ENCODE measurements at regions not wholly inside any gene's neighbourhood (a gene's known extent, or its start where the extent isn't known, plus 50 kb on each side); places are given as distances from the start of the nearest gene placed in this dataset.

DNA sequence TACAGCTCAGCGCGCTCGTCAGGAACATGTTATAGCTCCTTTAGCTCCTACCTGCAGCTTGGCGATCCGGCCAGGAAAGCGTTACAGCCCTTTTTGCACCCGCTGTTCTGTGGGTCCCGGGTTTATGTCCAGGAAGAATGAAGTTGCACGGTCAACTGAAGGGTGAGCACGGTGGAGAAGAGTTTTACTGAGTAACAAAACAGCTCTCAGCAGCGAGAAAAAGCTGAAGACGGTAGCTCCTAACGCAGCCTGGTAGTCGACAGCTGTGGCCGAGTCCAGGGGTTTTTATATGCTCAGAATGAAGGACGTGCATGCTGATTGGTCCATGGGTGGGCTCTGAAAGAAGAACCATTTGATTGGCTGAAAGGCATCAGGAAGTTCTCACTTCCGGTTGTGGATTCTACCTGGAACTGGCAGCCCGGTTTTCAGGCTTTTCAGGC is 1830.1 kb upstream of the NUDT12 start (continued):
- TF ChIP-seq, protein P1, sequence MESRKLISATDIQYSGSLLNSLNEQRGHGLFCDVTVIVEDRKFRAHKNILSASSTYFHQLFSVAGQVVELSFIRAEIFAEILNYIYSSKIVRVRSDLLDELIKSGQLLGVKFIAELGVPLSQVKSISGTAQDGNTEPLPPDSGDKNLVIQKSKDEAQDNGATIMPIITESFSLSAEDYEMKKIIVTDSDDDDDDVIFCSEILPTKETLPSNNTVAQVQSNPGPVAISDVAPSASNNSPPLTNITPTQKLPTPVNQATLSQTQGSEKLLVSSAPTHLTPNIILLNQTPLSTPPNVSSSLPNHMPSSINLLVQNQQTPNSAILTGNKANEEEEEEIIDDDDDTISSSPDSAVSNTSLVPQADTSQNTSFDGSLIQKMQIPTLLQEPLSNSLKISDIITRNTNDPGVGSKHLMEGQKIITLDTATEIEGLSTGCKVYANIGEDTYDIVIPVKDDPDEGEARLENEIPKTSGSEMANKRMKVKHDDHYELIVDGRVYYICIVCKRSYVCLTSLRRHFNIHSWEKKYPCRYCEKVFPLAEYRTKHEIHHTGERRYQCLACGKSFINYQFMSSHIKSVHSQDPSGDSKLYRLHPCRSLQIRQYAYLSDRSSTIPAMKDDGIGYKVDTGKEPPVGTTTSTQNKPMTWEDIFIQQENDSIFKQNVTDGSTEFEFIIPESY (IDR thresholded peaks at IDR 0.05; ENCODE audit: extremely low read depth, insufficient replicate concordance, low read length) = no peak
- TF ChIP-seq SP1 (IDR thresholded peaks at IDR 0.05; ENCODE audit: low read depth) (peak; percentile 71), YY1 (IDR thresholded peaks at IDR 0.05; ENCODE audit: extremely low read depth, insufficient replicate concordance, low read depth, low read length) (no peak)
- TF ChIP-seq, protein P2, sequence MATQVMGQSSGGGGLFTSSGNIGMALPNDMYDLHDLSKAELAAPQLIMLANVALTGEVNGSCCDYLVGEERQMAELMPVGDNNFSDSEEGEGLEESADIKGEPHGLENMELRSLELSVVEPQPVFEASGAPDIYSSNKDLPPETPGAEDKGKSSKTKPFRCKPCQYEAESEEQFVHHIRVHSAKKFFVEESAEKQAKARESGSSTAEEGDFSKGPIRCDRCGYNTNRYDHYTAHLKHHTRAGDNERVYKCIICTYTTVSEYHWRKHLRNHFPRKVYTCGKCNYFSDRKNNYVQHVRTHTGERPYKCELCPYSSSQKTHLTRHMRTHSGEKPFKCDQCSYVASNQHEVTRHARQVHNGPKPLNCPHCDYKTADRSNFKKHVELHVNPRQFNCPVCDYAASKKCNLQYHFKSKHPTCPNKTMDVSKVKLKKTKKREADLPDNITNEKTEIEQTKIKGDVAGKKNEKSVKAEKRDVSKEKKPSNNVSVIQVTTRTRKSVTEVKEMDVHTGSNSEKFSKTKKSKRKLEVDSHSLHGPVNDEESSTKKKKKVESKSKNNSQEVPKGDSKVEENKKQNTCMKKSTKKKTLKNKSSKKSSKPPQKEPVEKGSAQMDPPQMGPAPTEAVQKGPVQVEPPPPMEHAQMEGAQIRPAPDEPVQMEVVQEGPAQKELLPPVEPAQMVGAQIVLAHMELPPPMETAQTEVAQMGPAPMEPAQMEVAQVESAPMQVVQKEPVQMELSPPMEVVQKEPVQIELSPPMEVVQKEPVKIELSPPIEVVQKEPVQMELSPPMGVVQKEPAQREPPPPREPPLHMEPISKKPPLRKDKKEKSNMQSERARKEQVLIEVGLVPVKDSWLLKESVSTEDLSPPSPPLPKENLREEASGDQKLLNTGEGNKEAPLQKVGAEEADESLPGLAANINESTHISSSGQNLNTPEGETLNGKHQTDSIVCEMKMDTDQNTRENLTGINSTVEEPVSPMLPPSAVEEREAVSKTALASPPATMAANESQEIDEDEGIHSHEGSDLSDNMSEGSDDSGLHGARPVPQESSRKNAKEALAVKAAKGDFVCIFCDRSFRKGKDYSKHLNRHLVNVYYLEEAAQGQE (IDR thresholded peaks at IDR 0.05; ENCODE audit: low read depth) = no peak

DNA sequence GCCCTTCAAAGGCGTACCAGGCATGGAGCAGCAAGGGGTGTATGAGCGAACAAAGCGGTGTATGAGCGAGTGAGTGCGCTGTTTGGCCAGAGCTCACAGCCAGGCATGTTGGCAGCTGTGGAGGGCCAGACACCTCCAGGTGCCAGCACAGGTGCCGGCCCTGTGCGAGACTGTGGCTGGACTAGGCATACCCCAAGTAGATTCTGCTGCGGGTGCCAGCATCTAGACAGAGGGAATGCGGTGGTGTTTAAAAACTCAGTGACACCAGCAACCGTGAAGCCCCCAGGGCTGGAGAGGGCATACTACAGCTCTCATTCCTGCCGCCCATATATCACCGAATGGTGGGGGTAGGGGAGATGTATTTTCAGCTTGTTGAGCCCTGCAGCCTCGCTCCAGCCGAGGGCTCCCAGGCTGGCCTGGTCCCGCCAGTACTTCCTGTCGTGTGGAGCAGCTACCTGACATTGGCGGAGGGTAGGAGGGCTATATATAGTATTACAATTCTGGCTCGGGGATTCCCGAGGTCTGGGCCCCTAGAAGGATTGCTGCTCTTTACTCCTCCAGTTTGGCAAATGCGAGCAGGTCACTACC is 1829.6 kb upstream of the NUDT12 start:
- Histone ChIP-seq H3K4me2 (ENCODE audit: low read length) (peak overlapping the region; percentile 76), H3K4me3 (replicated peaks in 1 of 2; ENCODE audit: low read depth in 1 of 2, low read length in 2 of 2) (peak overlapping the region; percentile 65 to 69), H3K36me3 (ENCODE audit: control insufficient read depth in 1 of 2, insufficient read depth in 2 of 2, low read length in 2 of 2) (no peaks in the 10 kb centered on the region), H3K27ac (ENCODE audit: low read depth, low read length) (peak overlapping the region; percentile 61), H2AFZ (ENCODE audit: low read depth, low read length, poor library complexity, severe bottlenecking) (no peak overlapping the region), H3K27me3 (ENCODE audit: insufficient read depth, low read length) (no peaks in the 10 kb centered on the region), H3K9ac (ENCODE audit: low read length) (peak overlapping the region; percentile 62), H3K79me2 (ENCODE audit: insufficient read depth, low read length) (peaks cover 25% of the 10 kb centered on the region), H3K9me3 (ENCODE audit: control insufficient read depth in 1 of 2, insufficient read depth in 1 of 2, low read depth in 1 of 2, low read length in 2 of 2) (no peaks in the 10 kb centered on the region), H3K9me2 (ENCODE audit: insufficient read depth) (no peaks in the 10 kb centered on the region), H4K20me1 (ENCODE audit: insufficient read depth) (no peaks in the 10 kb centered on the region), H3K4me1 (ENCODE audit: control insufficient read depth in 1 of 2, insufficient read depth in 2 of 2, low read length in 2 of 2) (peaks cover 0 to 6% of the 10 kb centered on the region in 2 experiments; a peak in 1 of 4 replicates)
- intact Hi-C loops (cut with micrococcal nuclease) = no loop called here
- ATAC-seq (peak; percentile 81), DNase-seq (ENCODE audit: low read depth, low spot score) (peak; percentile 7)
- TSS peak; percentile 76 for BruUV-seq (replicated peaks)
- ChIA-PET CTCF (no interaction called here), RAD21 (ENCODE audit: low non-redundant PET in 1 of 2, low total read pairs in 2 of 2, uncharacterized antibody in 2 of 2, unreplicated experiment in 2 of 2) (no interaction called here), POLR2A (interaction anchor here (0.5 to 1.5 kb wide), 6 partner anchors 8 to 200 kb away, joined by 3 to 7 read pairs (median 4); no protein-coding TSS in a partner anchor)
- TF ChIP-seq ELF1 (IDR thresholded peaks at IDR 0.05; ENCODE audit: borderline replicate concordance, low read depth) (no peak), ZNF274 (IDR thresholded peaks at IDR 0.05; ENCODE audit: low read depth, low read length) (no peak), POLR2A (IDR thresholded peaks at IDR 0.05; ENCODE audit: borderline replicate concordance, extremely low read depth, insufficient read depth, insufficient read length) (no peak), SRF (IDR thresholded peaks at IDR 0.05; ENCODE audit: low read depth) (no peak), TCF7L2 (IDR thresholded peaks at IDR 0.05; ENCODE audit: borderline replicate concordance, extremely low read depth, insufficient read depth, insufficient read length) (no peak), POLR2AphosphoS5 (IDR thresholded peaks at IDR 0.05; ENCODE audit: low read depth, low read length) (no peak)
- TF ChIP-seq, protein P3, sequence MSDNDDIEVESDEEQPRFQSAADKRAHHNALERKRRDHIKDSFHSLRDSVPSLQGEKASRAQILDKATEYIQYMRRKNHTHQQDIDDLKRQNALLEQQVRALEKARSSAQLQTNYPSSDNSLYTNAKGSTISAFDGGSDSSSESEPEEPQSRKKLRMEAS (IDR thresholded peaks at IDR 0.05) = no peak

All from HCT116 (cell line).